Uterus (tissue), 2 donors: ENCODE measurements at regions not wholly inside any gene's neighbourhood (a gene's known extent, or its start where the extent isn't known, plus 50 kb on each side); places are given as distances from the start of the nearest gene placed in this dataset.

Experiments
- CTCF ChIP-seq, 4 experiments: fragments of 200-600 bp in 2 of 4; fragments of 450-650 bp in 2 of 4; sonication (generic) in 2 of 4; IDR thresholded peaks; one replicate each; pipeline ENCODE4 v1.5.1; 2016 to 2019; ENCODE audit warnings: antibody characterized with exemption in 4 of 4, mild to moderate bottlenecking in 2 of 4, moderate library complexity in 1 of 4
- POLR2A ChIP-seq, 2 donors: fragments of 450-650 bp; IDR thresholded peaks; one replicate each; pipeline ENCODE4 v1.6.1; 2016; ENCODE audit warnings: antibody characterized with exemption in 2 of 2, mild to moderate bottlenecking in 1 of 2, moderate library complexity in 1 of 2

GRCh38 chr10:42898037-42898960 is 115.7 kb downstream of the BMS1 start:
- TF ChIP-seq CTCF (IDR thresholded peaks at IDR 0.05) (no peak), POLR2A (IDR thresholded peaks at IDR 0.05) (no peak)
